CD14-positive monocyte (primary cell): ENCODE measurements at regions not wholly inside any gene's neighbourhood (a gene's known extent, or its start where the extent isn't known, plus 50 kb on each side); places are given as distances from the start of the nearest gene placed in this dataset.
A peak's percentile ranks its signal among the peaks of the same experiment; 100 is the strongest.

Source experiments
- DNase-seq, 3 donors: peaks; one replicate each; pipeline ENCODE4 v3.0.0-alpha.2; 2011 to 2022
- H2AFZ ChIP-seq: 2 replicates; pipeline ENCODE4 v1.6.0; 2012; ENCODE audit warnings: mild to moderate bottlenecking, low read depth, low read length, inconsistent platforms; ENCODE audit not compliant: insufficient read depth, poor library complexity, severe bottlenecking
- H3K27ac ChIP-seq, 2 donors: 1 replicate in 1 of 2; 2 replicates in 1 of 2; pipeline ENCODE4 v1.5.1; 2012 to 2013; ENCODE audit warnings: low read length in 2 of 2, control low read depth in 1 of 2, inconsistent platforms in 1 of 2, low read depth in 1 of 2, mild to moderate bottlenecking in 1 of 2
- H3K27me3 ChIP-seq, 2 donors: one replicate each; pipeline versions ENCODE4 v1.6.0 to v1.6.1; 2011 to 2013; ENCODE audit warnings: low read length in 2 of 2; ENCODE audit not compliant: control insufficient read depth in 2 of 2, insufficient read depth in 2 of 2
- H3K36me3 ChIP-seq, 2 donors: replicated peaks in 1 of 2; 1 replicate in 1 of 2; 2 replicates in 1 of 2; pipeline versions ENCODE4 v1.5.1 to v1.6.1; 2012 to 2013; ENCODE audit warnings: low read length in 2 of 2, control low read depth in 1 of 2, inconsistent platforms in 1 of 2, mild to moderate bottlenecking in 1 of 2; ENCODE audit not compliant: insufficient read depth in 2 of 2, control insufficient read depth in 1 of 2
- H3K4me1 ChIP-seq, 2 donors: 1 replicate in 1 of 2; 2 replicates in 1 of 2; pipeline versions ENCODE4 v1.5.1 to v1.6.1; 2012 to 2013; ENCODE audit warnings: low read length in 2 of 2, control low read depth in 1 of 2, inconsistent platforms in 1 of 2, mild to moderate bottlenecking in 1 of 2, moderate library complexity in 1 of 2; ENCODE audit not compliant: insufficient read depth in 2 of 2, control insufficient read depth in 1 of 2
- H3K4me2 ChIP-seq: replicated peaks from 2 replicates; pipeline ENCODE3; 2012; ENCODE audit warnings: low read length, moderate library complexity, mild to moderate bottlenecking; ENCODE audit not compliant: poor library complexity, severe bottlenecking; ENCODE audit errors: extremely low read depth
- H3K4me3 ChIP-seq, 3 experiments: fragments of 200-600 bp in 1 of 3; sonication (generic) in 1 of 3; replicated peaks in 1 of 3; 1 replicate in 2 of 3; 2 replicates in 1 of 3; pipeline ENCODE4 v1.5.1; 2011 to 2013; ENCODE audit warnings: low read length in 3 of 3, mild to moderate bottlenecking in 3 of 3, control low read depth in 2 of 3, low read depth in 2 of 3, inconsistent platforms in 1 of 3, moderate library complexity in 1 of 3
- H3K79me2 ChIP-seq: 2 replicates; pipeline ENCODE4 v1.6.0; 2012; ENCODE audit warnings: mild to moderate bottlenecking, control low read depth, inconsistent platforms, low read length, moderate library complexity; ENCODE audit not compliant: insufficient read depth
- H3K9ac ChIP-seq: 2 replicates; pipeline ENCODE4 v1.6.0; 2017; ENCODE audit warnings: low read length, mild to moderate bottlenecking; ENCODE audit not compliant: insufficient read depth, poor library complexity, severe bottlenecking
- H3K9me3 ChIP-seq, 2 donors: replicated peaks in 1 of 2; 1 replicate in 1 of 2; 2 replicates in 1 of 2; pipeline versions ENCODE4 v1.5.1 to v1.6.1; 2012 to 2013; ENCODE audit warnings: low read length in 2 of 2, control low read depth in 1 of 2; ENCODE audit not compliant: control insufficient read depth in 1 of 2, insufficient read depth in 1 of 2
- H4K20me1 ChIP-seq: 2 replicates; pipeline ENCODE4 v1.6.0; 2012; ENCODE audit warnings: mild to moderate bottlenecking, low read length, control low read depth, moderate library complexity; ENCODE audit not compliant: insufficient read depth
- H3K27ac Mint-ChIP-seq, 7 donors: one replicate each; pipeline ENCODE4 v1.8.0; 2020; ENCODE audit warnings: mild to moderate bottlenecking in 7 of 7, mixed read lengths in 7 of 7, moderate library complexity in 6 of 7, inconsistent platforms in 2 of 7
- H3K27me3 Mint-ChIP-seq, 3 donors: one replicate each; pipeline ENCODE4 v1.8.0; 2021 to 2022; ENCODE audit warnings: low read depth in 3 of 3, mild to moderate bottlenecking in 3 of 3, mixed read lengths in 3 of 3, moderate library complexity in 3 of 3, inconsistent platforms in 1 of 3
- H3K36me3 Mint-ChIP-seq, 2 donors: one replicate each; pipeline ENCODE4 v1.8.0; 2020; ENCODE audit warnings: mixed read lengths in 2 of 2, inconsistent platforms in 1 of 2, mild to moderate bottlenecking in 1 of 2
- H3K4me1 Mint-ChIP-seq: one replicate; pipeline ENCODE4 v1.8.0; 2020; ENCODE audit warnings: mild to moderate bottlenecking, mixed read lengths
- H3K4me3 Mint-ChIP-seq, 2 donors: one replicate each; pipeline ENCODE4 v1.8.0; 2020; ENCODE audit warnings: mild to moderate bottlenecking in 2 of 2, mixed read lengths in 2 of 2, moderate library complexity in 1 of 2
- H3K9me3 Mint-ChIP-seq, 7 donors: one replicate each; pipeline ENCODE4 v1.8.0; 2020 to 2022; ENCODE audit warnings: mixed read lengths in 7 of 7, mild to moderate bottlenecking in 6 of 7, moderate library complexity in 6 of 7, inconsistent platforms in 2 of 7
- WGBS: methylation state at CpG from one replicate; pipeline ENCODE4 v1.1.5; 2013; ENCODE audit warnings: missing lambda C conversion rate; ENCODE audit not compliant: insufficient coverage; 5-methylcytosine and 5-hydroxymethylcytosine counted together
- intact Hi-C, 2 donors: fragments of 100-400 bp; cut with micrococcal nuclease; formaldehyde crosslinking; loops; one replicate each; pipeline versions ENCODE4 v1.15.0 to v1.15.1; 2023
- TF ChIP-seq, protein P1 (sequence below): fragments of 200-600 bp; IDR thresholded peaks from one replicate; pipeline ENCODE4 v1.8.0; 2022; ENCODE audit warnings: antibody characterized with exemption, mild to moderate bottlenecking

DNA sequence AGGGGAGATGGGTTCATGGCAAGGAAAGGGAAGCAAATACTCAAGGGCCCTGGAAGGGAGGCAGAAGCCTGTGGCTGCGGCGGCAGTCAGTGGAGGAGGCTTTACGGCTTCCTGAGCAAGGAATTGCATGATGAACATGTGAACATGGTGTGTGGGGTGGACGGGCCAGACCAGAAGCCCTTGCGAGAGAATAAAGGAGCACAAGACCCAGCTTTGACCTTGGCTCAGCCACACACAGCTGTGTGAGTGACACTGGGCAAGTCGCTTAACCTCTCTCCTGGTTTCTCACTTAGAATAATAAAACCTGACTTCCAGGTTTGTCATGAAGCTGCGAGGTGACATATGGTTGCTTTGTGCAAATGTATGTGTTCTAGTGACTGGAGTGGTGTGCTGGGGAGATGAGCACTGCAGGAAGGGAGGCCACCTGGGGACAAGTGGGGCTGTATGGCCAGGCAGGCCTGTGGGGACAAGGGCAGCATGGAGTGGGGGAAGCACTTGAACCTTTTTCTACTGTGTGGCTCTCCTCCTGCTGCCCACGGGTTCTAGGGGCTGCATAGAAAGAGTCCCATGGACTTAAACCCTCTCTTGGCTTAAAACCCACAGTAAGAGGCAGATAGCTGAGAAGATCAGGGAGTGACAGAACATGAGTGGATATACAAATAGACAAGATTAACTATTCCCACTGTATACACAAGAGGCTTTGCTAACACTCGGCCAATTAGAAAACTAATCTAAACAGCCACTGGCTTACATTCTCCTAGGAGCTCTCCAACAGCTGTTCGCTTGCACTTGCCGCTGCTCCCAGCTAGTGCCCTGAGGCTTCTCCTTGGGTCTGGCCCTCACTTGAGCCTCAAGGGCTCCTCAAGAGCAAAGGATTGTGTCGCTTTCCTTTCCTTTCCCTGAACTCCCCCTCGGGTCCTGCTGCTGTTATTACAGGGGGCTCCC lies 67.3 kb upstream of the CDON start:
- no peaks in the 10 kb centered on the region for H3K27me3 ChIP-seq
- H3K9me3 Mint-ChIP-seq: no peaks in the 10 kb centered on the region
- DNase-seq: no peak
- no peaks in the 10 kb centered on the region for H3K79me2 ChIP-seq
- peak overlapping the region in 1 of 2 donors; percentile 27 for H3K4me3 Mint-ChIP-seq
- H3K36me3 ChIP-seq: no peaks in the 10 kb centered on the region
- H4K20me1 ChIP-seq: no peaks in the 10 kb centered on the region
- H3K27me3 Mint-ChIP-seq: peaks cover 6 to 8% (median 6%) of the 10 kb centered on the region in 3 donors
- no peak overlapping the region for H3K4me2 ChIP-seq
- H3K36me3 Mint-ChIP-seq: no peaks in the 10 kb centered on the region
- TF ChIP-seq, protein P1, sequence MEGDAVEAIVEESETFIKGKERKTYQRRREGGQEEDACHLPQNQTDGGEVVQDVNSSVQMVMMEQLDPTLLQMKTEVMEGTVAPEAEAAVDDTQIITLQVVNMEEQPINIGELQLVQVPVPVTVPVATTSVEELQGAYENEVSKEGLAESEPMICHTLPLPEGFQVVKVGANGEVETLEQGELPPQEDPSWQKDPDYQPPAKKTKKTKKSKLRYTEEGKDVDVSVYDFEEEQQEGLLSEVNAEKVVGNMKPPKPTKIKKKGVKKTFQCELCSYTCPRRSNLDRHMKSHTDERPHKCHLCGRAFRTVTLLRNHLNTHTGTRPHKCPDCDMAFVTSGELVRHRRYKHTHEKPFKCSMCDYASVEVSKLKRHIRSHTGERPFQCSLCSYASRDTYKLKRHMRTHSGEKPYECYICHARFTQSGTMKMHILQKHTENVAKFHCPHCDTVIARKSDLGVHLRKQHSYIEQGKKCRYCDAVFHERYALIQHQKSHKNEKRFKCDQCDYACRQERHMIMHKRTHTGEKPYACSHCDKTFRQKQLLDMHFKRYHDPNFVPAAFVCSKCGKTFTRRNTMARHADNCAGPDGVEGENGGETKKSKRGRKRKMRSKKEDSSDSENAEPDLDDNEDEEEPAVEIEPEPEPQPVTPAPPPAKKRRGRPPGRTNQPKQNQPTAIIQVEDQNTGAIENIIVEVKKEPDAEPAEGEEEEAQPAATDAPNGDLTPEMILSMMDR: no peak
- 89% methylated on average over 7 of the region's 13 CpGs for WGBS
- H3K9ac ChIP-seq: no peak overlapping the region
- no peak overlapping the region for H3K27ac Mint-ChIP-seq
- H3K9me3 ChIP-seq: no peaks in the 10 kb centered on the region
- H3K4me1 Mint-ChIP-seq: no peaks in the 10 kb centered on the region
- no peaks in the 10 kb centered on the region for H3K4me1 ChIP-seq
- no peak overlapping the region for H2AFZ ChIP-seq
- H3K27ac ChIP-seq: no peak overlapping the region
- H3K4me3 ChIP-seq: no peak overlapping the region
- intact Hi-C loops: no loop called here

DNA sequence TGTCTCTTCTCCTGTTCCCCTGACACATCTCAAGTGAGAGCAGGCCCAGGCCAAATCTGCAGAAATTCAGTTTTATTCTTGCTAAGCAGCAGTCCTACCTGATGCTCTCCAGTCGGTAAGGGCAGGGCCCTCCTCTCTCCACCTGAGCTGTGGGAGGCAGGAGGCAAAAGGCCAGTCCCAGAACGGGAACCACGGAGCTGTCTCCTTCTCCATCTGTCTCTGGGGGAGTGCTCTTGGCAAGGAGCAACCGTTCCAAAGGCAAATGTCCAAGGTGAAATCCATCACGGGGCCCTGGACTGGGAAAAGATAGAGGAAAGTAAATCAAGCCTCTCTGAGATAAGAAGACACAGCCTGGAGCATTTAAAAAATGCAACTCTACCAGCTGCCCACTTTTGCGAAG lies 65.2 kb upstream of the CDON start:
- no CpG with 5 or more reads among the region's 6 CpGs for WGBS
- H3K9ac ChIP-seq: no peak overlapping the region
- Mint-ChIP-seq H3K4me1 (no peaks in the 10 kb centered on the region), H3K27ac (no peak overlapping the region), H3K27me3 (peaks cover 1 to 6% (median 5%) of the 10 kb centered on the region in 3 donors), H3K9me3 (no peaks in the 10 kb centered on the region), H3K36me3 (no peaks in the 10 kb centered on the region), H3K4me3 (no peak overlapping the region)
- H3K79me2 ChIP-seq: no peaks in the 10 kb centered on the region
- no peaks in the 10 kb centered on the region for H3K27me3 ChIP-seq
- intact Hi-C loops: no loop called here
- H3K4me3 ChIP-seq: no peak overlapping the region
- TF ChIP-seq, protein P1: no peak
- no peaks in the 10 kb centered on the region for H4K20me1 ChIP-seq
- no peak for DNase-seq
- no peaks in the 10 kb centered on the region for H3K36me3 ChIP-seq
- H3K9me3 ChIP-seq: no peaks in the 10 kb centered on the region
- H2AFZ ChIP-seq: no peak overlapping the region
- H3K27ac ChIP-seq: no peak overlapping the region
- H3K4me2 ChIP-seq: no peak overlapping the region
- no peaks in the 10 kb centered on the region for H3K4me1 ChIP-seq
